ENCODE measurements at regions not wholly inside any gene's neighbourhood (a gene's known extent, or its start where the extent isn't known, plus 50 kb on each side); places are given as distances from the start of the nearest gene placed in this dataset.

- no peak for TF ChIP-seq TBP (IDR thresholded peaks at IDR 0.05; ENCODE audit: low read depth, low read length)
- TF ChIP-seq EGR1 (IDR thresholded peaks at IDR 0.05; ENCODE audit: borderline replicate concordance, low read depth, low read length), result no peak
These were observed 525.9 kb downstream of the TMEM182 start (continued) for GRCh38 chr2:103287746-103288145.
